ENCODE measurements at regions not wholly inside any gene's neighbourhood (a gene's known extent, or its start where the extent isn't known, plus 50 kb on each side); places are given as distances from the start of the nearest gene placed in this dataset.
"Not testable (repeated sequence)": the region's sequence is repeated elsewhere in the genome, so short reads cannot be mapped to it uniquely, and the experiment has no call there.

- DNase-seq (ENCODE audit: low spot score), result no peak
Observed at GRCh38 chr2:53610260-53610659, 157.3 kb upstream of the CHAC2 start.

DNA sequence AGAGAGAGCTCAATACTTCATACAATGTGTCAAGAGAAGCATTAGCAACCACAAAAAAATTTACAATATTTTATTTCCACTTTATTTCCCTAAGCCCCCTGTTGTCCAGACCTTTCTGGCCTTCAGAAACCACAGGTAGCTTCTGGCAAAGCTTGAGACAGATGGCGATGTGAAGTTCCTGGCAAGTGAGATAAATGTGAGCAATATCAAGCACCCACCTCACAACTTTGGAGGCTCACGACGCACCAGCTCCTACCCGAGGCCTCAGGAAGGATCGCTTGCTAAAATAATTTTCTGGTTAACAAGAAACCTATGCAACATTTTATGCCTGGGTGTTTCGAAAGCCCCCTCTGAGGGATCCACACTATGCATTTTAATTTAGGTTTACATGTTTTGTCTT, 158.1 kb upstream of the CHAC2 start:
- DNase-seq (ENCODE audit: low spot score), result no peak

GRCh38 chr2:53608293-53608692, 159.3 kb upstream of the CHAC2 start:
- DNase-seq (ENCODE audit: low spot score), result no peak

GRCh38 chr2:53600815-53601214, 166.8 kb upstream of the CHAC2 start:
- no peak for DNase-seq (ENCODE audit: low spot score)

DNA sequence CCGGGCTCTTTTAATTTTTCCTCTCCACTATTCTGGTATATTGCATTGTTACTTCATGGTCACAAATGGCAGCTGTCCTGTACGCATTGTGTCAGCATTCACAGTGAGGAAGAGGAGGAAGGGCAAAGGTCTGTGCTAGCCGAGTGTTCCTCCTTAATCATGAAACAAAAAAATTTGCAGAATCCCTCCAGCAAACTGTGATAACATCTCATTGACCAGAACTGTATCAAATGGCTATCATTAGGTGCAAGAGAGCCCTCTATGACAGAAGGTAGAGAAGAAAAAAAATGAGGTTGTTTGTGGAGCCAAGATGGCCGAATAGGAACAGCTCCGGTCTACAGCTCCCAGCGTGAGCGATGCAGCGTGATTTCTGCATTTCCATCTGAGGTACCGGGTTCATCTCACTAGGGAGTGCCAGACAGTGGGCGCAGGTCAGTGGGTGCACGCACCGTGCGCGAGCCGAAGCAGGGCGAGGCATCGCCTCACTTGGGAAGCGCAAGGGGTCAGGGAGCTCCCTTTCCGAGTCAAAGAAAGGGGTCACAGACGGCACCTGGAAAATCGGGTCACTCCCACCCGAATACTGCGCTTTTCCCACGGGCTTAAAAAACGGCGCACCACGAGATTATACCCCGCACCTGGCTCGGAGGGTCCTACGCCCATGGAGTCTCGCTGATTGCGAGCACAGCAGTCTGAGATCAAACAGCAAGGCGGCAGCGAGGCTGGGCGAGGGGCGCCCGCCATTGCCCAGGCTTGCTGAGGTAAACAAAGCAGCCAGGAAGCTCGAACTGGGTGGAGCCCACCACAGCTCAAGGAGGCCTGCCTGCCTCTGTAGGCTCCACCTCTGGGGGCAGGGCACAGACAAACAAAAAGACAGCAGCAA, 180.6 kb upstream of the CHAC2 start:
- not testable (repeated sequence) for DNase-seq (ENCODE audit: low spot score)

DNA sequence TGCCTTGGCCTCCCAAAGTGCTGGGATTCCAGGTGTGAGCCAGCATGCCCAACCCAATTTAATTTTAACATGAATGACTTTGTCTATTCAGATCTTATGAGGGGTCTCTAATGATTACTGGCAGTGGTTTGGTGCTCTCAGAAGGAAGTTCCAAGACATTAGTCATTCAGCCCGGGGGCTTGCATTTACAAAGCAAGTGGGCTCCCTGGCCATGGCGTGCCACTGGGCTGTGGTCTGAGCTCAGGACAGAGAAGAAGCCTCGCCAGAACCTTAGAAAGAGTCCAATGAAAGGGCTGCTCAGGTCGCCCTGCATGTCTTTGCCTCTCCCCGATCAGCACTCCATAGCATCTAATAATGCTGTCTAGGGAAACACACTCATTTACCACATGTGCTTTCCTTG, 182.6 kb upstream of the CHAC2 start:
- no peak for DNase-seq (ENCODE audit: low spot score)

- no peak for DNase-seq (ENCODE audit: low spot score)
Observed at GRCh38 chr2:53583583-53583982, 184.0 kb upstream of the CHAC2 start.

GRCh38 chr2:53582556-53582955, 185.0 kb upstream of the CHAC2 start:
- DNase-seq (ENCODE audit: low spot score), result no peak

- DNase-seq (ENCODE audit: low spot score), result no peak
Observed at GRCh38 chr2:53576166-53576565, 191.4 kb upstream of the CHAC2 start.

DNA sequence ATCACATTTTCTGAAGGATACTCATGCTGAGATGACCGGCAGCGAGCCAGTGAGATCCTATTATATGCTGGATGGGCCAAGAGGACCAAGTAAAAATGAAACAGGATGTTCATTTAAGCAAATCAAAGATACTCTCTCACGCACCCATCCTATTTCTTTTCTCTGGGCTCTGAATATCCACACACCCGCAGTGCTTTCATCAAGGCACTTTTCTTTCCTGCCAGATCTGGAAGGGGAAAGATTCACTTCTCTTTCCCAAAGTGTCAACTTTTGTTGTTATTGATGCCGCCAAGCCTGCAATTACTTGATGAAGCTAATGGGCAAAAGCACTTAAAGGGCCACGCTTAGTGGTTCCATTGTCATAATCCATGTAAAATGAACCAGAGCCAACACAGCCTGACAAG, 191.9 kb upstream of the CHAC2 start:
- DNase-seq (ENCODE audit: low spot score), result no peak

GRCh38 chr2:53572696-53573095, 194.9 kb upstream of the CHAC2 start:
- peak; percentile 75 for DNase-seq (ENCODE audit: low spot score)

DNA sequence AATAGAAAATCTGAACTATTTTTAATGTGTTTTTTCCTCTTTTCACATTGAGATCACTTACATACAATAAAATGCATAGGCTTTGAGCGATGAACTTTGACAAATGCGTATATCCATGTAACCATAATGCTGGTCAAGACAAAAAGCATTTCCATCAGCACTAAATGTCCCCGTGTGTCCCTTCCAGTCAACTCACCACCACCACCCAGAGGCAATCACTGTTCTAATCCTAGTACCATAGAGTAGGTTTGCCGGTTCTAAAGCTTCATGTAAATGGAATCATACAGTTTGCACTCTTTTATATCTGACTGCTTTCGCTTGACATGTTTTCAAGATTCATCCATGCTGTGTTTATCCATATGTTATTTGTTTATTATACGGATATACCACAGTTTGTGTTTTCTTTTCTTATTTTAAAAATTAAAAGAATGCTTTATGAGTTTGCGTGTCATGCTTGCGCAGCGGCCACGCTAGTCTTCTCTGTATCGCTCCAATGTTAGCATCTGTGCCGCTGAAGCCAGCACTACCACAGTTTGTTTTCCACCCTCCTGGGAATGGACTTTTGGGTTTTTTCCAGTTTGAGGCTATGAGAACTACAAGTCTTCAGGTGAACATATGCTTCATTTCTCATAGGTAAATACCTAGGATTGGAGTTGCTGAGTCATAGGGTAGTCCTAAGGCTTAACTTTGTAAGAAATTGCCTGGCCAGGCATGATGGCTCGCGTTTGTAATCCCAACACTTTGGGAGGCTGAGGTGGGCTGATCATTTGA, 197.5 kb upstream of the CHAC2 start:
- no peak for DNase-seq (ENCODE audit: low spot score)

GRCh38 chr2:53568469-53568868, 199.1 kb upstream of the CHAC2 start:
- no peak for DNase-seq (ENCODE audit: low spot score)

DNA sequence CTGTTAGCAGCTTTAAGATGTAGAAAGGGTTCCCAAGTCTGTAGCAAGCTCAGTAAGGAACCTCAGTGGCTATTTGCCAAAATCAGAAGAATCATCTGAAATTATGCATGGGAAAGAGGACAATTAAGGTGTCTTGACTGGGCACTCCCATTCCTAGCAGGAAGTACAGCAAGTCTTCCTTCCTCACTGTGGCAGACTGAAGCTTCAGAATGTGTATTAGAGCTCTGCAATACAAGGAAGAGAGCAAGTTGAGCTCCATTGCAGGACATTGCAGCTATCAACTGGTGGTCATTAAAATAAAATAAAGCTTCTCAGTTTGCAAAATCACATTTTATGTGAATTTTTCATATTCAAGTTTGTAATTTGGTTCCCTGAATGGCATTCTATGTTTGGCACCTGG, 200.5 kb upstream of the CHAC2 start:
- DNase-seq (ENCODE audit: low spot score), result no peak

DNA sequence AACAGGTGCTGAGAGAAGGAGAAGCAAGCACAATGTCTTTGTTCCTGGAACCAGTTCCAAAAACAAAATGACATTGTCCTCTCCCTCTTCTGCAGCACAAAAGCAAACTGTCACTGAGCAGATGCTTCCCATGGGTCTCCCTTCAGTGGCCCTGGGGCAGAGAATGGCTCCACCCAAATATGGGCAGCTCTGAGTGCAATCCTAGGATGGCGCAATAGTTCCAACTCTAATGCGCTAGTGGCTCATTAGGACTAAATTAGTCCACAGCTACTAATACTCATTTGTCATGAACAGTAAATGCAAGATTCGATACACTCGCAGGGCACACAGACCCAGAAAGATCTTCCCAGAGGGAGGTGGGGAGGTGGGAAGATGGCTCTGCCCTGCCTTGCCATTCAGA, 205.2 kb upstream of the CHAC2 start:
- no peak for DNase-seq (ENCODE audit: low spot score)

- DNase-seq (ENCODE audit: low spot score), result no peak
Observed at GRCh38 chr2:53561155-53561554, 206.4 kb upstream of the CHAC2 start.

DNA sequence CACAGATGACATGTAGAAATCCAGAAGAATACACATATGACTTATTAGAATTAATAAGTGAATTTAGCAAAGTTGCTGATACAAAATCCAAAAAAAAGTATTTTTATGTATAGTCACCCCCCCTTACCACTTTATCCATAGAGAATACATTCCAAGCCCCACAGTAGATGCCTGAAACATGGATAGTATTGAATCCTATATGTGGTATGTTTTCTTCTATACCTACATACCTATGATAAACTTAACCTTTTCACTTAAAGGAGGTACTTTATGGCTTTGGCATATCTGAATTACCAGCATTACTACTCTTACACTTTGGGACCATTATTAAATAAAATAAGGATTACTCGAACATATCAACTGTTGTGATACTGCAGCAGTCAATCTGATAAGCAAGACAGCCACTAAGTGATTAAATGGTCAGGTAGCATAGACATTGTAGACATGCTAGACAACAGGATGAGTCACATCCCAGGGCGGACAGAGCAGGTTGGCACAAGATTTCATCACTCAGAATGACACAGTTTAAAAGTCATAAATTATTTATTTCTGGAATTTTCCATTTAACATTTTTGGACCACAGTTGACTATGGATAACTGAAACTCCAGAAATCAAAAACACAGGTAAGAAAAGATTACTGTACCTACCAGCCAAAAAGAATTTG, 208.2 kb upstream of the CHAC2 start:
- DNase-seq (ENCODE audit: low spot score), result no peak

GRCh38 chr2:53558867-53559266, 208.7 kb upstream of the CHAC2 start:
- no peak for DNase-seq (ENCODE audit: low spot score)

- no peak for DNase-seq (ENCODE audit: low spot score)
Observed at GRCh38 chr2:53549497-53549896, 218.1 kb upstream of the CHAC2 start.

DNA sequence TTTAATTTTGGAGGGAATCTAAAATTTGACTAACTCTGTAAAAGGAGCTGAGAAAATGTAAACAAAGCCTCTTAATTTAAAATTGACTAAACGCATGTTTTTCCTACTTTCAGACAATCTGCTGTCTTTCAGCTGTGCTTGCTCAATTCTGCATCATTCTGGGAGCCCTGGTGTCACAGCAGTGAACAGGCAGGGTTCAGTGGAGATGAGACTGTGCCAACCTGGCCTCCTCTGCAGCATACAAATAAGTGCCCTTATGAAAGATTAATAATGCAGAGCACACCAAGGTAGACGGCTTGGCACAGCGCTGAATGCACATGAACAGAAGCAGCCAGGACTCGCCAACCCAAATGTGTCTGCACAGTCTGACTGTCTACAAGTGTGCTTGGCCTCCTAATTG, 222.0 kb upstream of the CHAC2 start:
- peak; percentile 78 for DNase-seq (ENCODE audit: low spot score)

- no peak for DNase-seq (ENCODE audit: low spot score)
Observed at GRCh38 chr2:53544871-53545558, 222.6 kb upstream of the CHAC2 start.

GRCh38 chr2:53543083-53543482, 224.5 kb upstream of the CHAC2 start:
- no peak for DNase-seq (ENCODE audit: low spot score)

Data from pons (tissue), 1 donor.